H54 (cell line): ENCODE measurements at regions not wholly inside any gene's neighbourhood (a gene's known extent, or its start where the extent isn't known, plus 50 kb on each side); places are given as distances from the start of the nearest gene placed in this dataset.

Experiments used
- DNase-seq: peaks from one replicate; pipeline ENCODE4 v3.0.0; 2011; ENCODE audit warnings: low spot score, mixed read lengths; ENCODE audit not compliant: insufficient read length
- FAIRE-seq: peaks from 3 replicates; lab custom pipeline; 2011; peaks lifted over from hg19 to GRCh38; lab: Jason Lieb, UNC
- POLR2A ChIP-seq: IDR thresholded peaks from 2 replicates; pipeline ENCODE4 v1.6.1; 2011; ENCODE audit warnings: low read depth, mild to moderate bottlenecking, low read length

DNA sequence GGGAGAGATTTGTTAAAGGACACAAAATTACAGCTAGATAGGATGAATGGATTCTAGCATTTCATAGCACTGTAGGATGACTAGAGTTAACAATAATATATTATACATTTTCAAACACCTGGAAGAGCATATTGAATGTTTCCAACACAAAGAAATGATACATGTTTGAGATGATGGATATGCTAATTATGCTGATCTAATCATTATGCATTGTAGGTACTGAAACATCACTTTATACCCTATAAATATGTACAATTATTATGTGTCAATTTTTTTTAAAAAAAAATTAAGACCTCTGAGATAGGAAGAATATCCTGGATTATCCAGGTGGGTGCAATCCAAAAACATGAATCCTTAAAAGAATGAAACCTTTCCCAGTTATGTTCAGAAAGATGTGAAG lies 100.3 kb upstream of the CPNE8 start:
- FAIRE-seq = no peak
- DNase-seq = no peak
- no peak for TF ChIP-seq POLR2A

DNA sequence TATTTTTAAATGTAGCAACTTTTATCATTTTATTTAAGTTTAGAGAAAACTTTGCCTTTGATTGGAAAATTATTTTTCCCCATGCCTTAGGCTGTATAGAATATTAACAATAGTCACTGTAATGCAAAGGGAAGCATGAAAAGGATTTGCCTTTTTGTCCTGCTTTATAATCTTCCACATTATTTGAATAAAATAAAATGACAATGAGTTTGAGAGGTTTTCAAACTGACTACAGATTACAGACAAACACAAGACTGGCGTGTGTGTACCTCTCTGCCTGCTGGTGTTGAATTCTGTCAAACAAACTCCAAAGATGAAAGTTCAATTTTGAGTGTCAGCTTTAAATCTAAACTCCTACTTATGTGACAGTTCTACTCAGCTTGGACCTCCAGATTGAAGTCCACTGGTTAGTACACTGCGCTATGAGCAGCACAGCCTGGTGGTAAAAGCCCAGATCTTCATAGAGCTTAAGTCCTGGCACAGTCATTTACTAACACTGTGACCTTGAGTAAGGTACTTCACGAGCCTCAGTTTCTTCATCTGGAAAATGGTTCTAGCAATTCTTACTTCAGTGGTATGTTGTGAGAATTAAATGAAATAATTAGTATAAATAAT lies 98.3 kb upstream of the CPNE8 start:
- FAIRE-seq (no peak), DNase-seq (no peak)
- TF ChIP-seq POLR2A = no peak

DNA sequence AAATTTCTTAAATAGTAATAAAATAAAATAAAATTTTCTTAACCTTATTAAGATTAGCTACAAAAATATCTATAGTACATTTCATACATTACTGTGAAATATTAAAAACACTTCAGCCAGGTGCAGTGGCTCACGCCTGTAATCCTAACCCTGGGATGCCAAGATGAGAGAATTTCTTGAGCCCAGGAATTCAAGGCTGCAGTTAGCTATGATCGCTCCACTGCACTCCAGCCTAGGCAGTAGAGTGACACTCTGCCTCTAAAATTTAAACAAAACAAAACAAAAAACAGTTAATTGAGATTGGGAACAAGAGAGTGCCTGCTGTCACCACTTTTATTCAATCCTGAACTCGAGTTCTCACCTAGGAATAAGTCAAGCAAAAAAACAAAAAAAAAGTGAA lies 95.0 kb upstream of the CPNE8 start:
- no peak for TF ChIP-seq POLR2A
- FAIRE-seq (no peak), DNase-seq (no peak)

DNA sequence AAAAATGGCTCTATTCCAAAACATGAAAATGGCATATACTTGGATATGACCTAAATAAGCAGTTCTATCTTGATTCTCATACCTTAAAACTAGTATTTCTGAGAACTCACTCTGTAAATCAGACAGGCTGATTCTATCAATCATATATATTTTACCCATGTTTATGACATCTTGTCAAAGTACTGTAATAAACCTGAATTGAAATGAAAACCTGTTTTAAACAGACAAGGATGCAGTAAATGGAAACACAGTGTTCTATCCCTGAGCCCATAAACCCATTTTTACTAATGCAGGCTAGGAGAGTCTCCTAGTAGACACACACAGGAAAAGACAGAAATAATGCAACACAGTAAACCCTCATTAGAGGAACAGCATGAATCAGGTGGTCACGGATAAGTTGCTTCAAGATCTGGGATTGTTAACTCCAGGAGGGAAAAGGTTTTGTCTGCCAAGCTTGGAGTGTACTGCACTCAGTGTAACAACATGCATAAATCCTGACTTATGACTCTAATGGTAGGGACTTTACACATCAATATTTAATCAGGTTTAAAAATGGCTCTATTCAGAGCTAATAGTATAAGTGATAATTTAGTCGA lies 93.6 kb upstream of the CPNE8 start:
- TF ChIP-seq POLR2A = no peak
- FAIRE-seq (no peak), DNase-seq (no peak)

DNA sequence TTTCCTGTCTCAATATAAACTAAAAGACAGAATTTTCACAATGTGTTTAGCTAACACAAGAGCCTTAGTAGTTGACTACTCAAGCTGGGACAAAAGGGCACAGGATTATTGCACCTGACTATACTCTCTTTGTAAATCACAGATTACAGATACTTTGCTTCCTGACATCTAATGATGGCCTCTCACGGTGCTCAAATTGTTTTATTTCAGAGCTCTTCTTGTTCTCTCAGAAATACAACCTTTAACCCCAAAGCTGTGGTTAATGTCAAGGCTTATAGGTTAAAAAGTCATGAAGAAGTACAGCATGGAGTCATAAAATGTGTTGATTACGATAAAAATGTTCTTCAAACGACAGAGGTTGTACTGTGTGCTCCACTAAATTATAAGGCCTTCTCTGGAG lies 89.9 kb upstream of the CPNE8 start:
- DNase-seq = no peak
- no peak for TF ChIP-seq POLR2A
- FAIRE-seq = no peak

DNA sequence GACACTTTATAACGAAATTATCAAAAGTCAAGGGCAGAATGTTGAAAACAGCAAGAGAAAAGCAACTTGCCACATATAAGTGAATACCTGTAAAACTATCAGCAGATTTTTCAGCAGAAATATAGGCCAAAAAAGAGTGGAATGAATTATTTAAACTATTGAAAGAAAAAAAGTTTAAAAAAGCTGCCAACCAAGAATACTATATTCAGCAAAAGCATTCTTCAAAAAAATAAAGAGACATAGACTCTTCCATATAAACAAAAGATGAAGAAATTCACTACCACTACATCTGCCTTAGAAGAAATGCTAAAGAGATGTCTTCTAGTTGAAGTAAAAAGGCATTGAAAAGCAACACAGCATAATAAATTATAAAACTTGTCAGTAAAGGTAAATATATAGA lies 80.6 kb upstream of the CPNE8 start:
- DNase-seq = no peak
- no peak for FAIRE-seq
- TF ChIP-seq POLR2A = no peak

DNA sequence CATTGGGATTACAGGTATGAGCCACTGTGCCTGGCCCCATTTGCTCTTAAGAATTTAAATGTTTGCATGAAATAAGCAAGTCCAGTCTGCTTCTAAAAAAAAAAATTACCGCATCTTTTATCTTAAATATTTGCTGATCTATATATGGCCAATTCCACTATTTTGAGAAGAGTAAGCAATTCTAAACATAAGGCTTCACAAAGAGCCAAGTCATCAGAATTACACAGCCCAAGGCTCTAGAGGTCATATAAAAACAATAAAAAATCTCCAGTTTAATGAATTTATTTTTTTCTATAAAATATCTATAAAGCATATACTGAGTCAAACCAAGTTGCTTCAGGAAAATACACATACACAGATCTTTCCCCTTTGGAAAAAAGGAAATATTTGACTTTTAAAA lies 79.0 kb upstream of the CPNE8 start:
- DNase-seq (no peak), FAIRE-seq (no peak)
- TF ChIP-seq POLR2A = no peak

DNA sequence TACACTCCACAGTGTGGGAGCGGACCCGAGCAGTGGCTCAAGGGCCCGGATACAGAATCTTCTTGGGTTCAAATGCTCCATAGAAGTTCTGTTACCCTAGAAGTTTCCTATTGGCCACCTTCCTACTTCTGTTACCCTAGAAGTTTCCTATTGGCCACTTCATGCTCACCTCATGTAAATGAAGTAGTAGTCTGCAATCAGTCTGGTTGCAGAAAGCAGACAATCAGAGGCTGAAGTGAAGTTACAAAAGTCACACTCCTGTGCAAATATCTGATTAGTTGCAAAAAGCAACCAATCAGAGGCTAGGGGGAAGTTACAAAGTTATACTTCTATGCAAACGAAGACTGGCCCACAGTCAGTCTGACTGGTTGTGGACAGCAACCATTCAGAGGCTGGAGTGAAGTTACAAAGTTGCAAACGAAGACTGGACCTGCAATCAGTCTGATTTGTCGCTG lies 77.8 kb upstream of the CPNE8 start:
- no peak for DNase-seq
- no peak for FAIRE-seq
- no peak for TF ChIP-seq POLR2A

DNA sequence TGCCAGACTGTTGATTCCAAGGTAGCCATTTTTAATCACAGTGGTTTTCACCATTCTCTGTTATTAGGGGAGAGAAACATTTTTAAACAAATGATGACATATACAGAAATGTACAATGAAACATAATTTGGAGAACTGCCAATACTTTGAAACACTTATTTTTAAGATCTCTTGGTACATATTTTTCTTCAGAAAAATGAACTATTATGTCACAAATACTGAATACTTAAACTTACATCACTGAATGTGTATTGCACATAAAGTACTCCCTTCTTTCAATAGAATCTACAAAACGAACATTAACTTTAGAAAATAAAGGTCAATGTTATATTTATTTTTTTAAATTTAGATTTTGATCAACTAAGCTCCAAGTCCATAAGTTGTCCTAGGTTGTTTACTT lies 71.7 kb upstream of the CPNE8 start:
- TF ChIP-seq POLR2A = no peak
- DNase-seq = no peak
- FAIRE-seq = no peak

DNA sequence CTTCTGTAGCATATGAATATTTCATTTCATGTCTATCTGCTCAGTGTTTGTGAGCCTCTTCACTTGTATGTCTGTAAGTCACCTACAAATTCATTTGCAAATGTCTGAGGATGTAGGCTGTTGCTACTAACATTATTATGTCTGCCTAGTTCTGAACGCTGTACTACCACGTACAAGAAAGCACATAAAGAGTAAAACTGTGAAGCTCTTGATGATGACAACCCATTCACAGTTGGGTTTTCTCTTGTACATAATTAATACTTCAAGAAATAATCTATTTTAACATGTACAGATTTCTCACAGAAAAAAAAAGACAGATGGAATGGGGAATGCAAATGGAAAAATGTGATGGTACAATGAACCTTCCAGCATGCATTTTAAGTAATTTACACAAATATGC lies 64.3 kb upstream of the CPNE8 start:
- no peak for TF ChIP-seq POLR2A

DNA sequence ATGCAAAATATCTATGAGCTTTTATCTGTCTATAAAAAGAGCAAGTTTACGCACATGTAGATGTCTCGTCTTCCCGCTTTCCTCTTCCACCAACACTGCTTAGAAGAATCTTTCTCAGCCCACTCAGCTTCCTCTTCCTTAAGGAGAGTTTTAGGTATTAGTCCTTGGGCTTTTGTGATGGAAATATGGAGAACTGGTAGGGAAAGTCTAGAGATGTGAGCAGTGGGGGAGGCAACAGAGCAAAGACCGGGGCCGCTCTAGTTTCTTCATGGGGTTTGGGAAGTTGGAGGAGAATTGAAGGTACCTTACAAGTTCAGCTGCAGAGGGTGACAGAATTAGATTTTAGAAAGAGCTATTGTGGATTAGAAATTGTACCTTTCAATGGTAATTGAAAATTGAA lies 56.3 kb upstream of the CPNE8 start:
- no peak for TF ChIP-seq POLR2A
- no peak for FAIRE-seq
- DNase-seq = no peak

More for the DNA sequence above, 64.3 kb upstream of the CPNE8 start:
- DNase-seq (no peak), FAIRE-seq (no peak)

DNA sequence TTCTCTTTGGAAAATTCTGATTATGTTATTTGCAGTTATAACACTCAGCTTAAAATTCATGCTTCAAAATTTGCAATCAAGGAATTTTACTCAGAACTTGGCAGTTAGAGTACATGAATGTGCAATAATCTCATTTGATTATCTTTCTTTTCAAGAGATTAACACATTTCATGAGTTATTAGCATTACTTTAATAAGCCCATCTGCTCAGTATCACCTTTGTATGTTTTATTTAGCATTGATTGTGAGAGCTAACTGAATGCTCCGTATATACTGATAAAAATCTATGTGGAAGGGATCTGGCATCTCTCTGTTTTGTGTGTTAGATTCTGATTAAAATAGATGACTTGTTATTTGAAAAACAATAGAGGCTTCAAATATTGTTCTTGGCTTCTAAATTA lies 55.6 kb upstream of the CPNE8 start:
- FAIRE-seq (no peak), DNase-seq (no peak)
- no peak for TF ChIP-seq POLR2A

DNA sequence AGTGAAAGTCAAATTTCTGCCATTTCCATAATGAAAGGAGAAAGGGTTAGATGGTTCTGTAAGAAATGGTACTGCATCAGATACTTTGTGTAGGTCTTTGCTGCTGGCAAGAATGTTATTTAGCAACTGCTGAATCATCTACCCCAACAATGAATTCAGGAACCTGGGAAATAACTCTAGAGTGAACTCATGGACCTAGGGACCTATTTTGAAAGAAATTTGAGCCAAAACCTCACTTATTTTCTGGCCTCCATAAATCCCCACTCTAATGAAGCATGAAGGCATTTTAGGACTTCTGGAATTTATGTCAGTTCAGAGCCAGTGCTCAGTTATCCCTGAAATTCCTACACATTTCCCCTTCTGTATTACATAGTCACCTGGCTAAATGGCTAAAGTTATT lies 50.9 kb upstream of the CPNE8 start:
- DNase-seq (no peak), FAIRE-seq (no peak)
- no peak for TF ChIP-seq POLR2A
